ENCODE measurements at regions not wholly inside any gene's neighbourhood (a gene's known extent, or its start where the extent isn't known, plus 50 kb on each side); places are given as distances from the start of the nearest gene placed in this dataset.

DNA sequence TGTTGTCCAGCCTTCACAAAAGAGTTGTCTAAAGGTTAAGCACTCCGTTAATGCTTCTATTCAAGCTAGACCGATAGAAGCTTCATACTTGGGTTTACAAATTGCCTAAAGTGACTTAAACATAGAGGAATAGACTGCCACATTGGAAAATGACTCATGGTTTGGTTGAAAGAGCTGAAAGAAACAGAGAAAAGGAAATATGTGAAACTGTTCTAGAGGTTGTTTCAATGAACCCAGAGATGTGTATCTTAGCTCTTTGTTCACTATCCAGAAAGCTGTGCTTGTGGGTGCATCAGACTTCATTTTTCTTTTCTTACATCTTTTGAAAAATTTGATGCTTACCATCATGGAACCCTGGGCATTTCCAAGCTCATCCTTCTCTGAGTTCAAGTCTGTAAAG is 736.2 kb downstream of the INHBA start:
- ChIA-PET CTCF (interaction anchor here (1.2 to 1.5 kb wide), 3 partner anchors 9 to 48 kb away, joined by 3 to 4 read pairs (median 4); no protein-coding TSS in a partner anchor), POLR2A (no interaction called here)
- TF ChIP-seq, protein P1, sequence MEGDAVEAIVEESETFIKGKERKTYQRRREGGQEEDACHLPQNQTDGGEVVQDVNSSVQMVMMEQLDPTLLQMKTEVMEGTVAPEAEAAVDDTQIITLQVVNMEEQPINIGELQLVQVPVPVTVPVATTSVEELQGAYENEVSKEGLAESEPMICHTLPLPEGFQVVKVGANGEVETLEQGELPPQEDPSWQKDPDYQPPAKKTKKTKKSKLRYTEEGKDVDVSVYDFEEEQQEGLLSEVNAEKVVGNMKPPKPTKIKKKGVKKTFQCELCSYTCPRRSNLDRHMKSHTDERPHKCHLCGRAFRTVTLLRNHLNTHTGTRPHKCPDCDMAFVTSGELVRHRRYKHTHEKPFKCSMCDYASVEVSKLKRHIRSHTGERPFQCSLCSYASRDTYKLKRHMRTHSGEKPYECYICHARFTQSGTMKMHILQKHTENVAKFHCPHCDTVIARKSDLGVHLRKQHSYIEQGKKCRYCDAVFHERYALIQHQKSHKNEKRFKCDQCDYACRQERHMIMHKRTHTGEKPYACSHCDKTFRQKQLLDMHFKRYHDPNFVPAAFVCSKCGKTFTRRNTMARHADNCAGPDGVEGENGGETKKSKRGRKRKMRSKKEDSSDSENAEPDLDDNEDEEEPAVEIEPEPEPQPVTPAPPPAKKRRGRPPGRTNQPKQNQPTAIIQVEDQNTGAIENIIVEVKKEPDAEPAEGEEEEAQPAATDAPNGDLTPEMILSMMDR (IDR thresholded peaks at IDR 0.05; ENCODE audit: control extremely low read depth, extremely low read depth, low read depth, missing control alignments): no peak
- DNase-seq (ENCODE audit: extremely low spot score): no peak

DNA sequence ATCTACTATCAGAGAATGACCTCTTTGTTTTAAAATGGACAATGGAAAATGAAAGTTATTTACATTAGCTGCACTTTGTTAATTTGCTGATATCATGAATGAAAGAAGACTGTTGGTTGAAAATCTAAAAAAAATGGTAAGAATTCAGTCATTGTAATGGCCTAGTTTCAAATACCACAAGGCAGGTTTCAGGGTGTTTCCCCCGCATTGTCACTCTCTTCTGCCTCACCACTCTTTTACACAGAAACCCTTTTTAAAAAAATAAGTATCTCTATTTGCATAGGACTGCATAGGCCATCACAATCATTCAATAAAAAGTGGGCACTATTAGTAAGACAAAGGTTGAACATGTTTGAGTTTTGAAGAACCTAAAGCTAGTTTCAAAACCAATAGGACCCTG is 737.1 kb downstream of the INHBA start:
- ChIA-PET CTCF (interaction anchor here (1.2 to 1.5 kb wide), 3 partner anchors 10 to 47 kb away, joined by 3 to 4 read pairs (median 4); no protein-coding TSS in a partner anchor), POLR2A (no interaction called here)
- TF ChIP-seq, protein P1 (IDR thresholded peaks at IDR 0.05; ENCODE audit: control extremely low read depth, extremely low read depth, low read depth, missing control alignments): no peak
- DNase-seq (ENCODE audit: extremely low spot score): peak; percentile 8

DNA sequence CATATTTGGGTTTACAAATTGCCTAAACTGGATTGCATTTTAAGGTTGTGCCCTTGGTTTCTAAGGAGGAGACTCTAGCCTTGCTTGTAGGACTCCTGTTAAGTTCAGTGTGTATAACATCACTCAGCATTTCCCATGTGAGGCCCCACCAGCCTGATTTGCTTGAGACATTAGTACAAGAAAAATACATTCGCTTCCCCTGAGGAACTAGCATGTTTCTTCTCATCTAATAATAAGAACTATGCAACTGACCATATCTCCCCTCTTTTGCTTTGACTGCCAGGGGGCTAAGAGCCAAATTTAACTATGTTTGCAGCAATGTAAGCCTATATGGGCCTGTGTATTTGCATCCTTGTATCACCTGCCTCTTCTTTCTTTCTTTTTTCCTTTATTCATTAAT is 737.9 kb downstream of the INHBA start:
- ChIA-PET POLR2A (no interaction called here), CTCF (interaction anchor here (1.7 kb wide), 1 partner anchor 38 kb away, joined by 11 read pairs; no protein-coding TSS in a partner anchor)
- no peak for DNase-seq (ENCODE audit: extremely low spot score)
- TF ChIP-seq, protein P1 (IDR thresholded peaks at IDR 0.05; ENCODE audit: control extremely low read depth, extremely low read depth, low read depth, missing control alignments): no peak

DNA sequence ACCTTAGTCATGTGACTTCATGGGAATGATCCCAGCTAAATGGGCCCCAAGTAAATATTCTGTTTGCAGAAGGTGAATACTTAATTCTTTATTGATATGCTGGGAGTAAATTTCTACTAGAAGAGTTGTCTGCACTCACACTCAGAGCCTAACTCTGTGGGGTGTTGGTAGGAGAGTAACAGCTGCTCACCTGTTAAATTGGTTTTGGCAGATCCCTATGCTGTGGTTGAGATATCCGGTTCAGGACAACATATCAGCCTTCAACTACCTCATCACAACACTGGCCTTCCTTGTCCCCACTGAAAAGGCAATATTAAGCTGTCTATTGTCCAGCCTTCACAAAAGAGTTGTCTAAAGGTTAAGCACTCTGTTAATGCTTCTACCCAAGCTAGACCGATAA is 738.3 kb downstream of the INHBA start:
- DNase-seq (ENCODE audit: extremely low spot score): no peak
- CTCF ChIA-PET: interaction anchor here (1.7 kb wide), 1 partner anchor 38 kb away, joined by 11 read pairs; no protein-coding TSS in a partner anchor
- TF ChIP-seq, protein P1 (IDR thresholded peaks at IDR 0.05; ENCODE audit: control extremely low read depth, extremely low read depth, low read depth, missing control alignments): no peak
- POLR2A ChIA-PET: no interaction called here

DNA sequence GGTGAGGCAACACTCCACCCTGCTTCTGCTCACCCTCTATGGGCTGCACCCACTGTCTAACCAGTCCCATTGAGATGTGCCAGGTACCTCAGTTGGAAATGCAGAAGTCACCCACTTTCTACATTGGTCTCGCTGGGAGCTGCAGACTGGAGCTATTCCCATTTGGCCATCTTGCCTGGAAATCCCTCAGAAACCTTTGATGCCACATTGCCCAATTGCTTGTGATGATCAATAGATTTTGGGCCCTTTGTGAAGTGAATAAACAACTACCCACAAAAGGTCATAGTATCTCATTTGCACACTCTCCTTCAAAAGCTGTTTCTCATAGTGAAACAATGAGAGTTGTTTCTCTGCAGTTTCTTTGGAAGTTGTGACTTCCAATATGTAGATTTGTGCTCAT is 742.9 kb downstream of the INHBA start:
- POLR2A ChIA-PET: no interaction called here
- CTCF ChIA-PET: no interaction called here
- no peak for DNase-seq (ENCODE audit: extremely low spot score)
- TF ChIP-seq, protein P1 (IDR thresholded peaks at IDR 0.05; ENCODE audit: control extremely low read depth, extremely low read depth, low read depth, missing control alignments): no peak

DNA sequence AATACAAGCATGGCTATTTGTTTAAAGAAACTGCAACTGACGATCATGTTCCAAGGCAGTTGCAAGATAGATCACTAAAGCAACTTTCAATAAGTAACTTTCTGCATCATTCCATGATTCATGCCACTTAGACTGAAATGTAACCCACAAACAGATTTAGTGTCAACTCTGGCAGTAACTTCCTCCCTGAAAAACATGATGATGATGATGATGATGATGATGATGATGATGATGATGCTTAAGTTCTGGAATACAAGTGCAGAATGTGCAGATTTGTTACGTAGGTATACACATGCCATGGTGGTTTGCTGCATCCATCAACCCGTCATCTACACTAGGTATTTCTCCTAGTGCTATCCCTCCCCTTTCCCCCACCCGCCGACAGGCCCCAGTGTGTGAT is 754.7 kb downstream of the INHBA start:
- ChIA-PET CTCF (no interaction called here), POLR2A (no interaction called here)
- TF ChIP-seq, protein P1 (IDR thresholded peaks at IDR 0.05; ENCODE audit: control extremely low read depth, extremely low read depth, low read depth, missing control alignments): no peak
- DNase-seq (ENCODE audit: extremely low spot score): no peak

DNA sequence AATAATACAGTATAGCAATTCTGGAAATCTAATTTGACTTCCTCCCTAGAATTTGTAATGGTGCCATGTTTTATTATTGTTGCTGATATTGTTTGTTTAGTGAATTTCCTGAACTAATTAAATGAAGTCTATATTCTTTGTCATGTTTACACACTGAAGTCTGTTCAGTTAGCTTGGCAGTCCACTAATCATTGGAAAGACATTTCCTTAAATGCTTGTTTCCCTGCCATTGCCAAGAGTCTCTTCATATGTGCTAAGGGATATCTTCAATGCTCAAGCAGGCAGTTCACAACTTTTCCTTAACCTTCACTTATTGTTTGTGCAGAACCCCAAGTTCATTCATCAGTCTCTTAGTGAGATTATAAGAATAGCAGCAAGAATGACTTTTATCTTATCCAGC is 755.3 kb downstream of the INHBA start:
- ChIA-PET POLR2A (no interaction called here), CTCF (no interaction called here)
- no peak for DNase-seq (ENCODE audit: extremely low spot score)
- TF ChIP-seq, protein P1 (IDR thresholded peaks at IDR 0.05; ENCODE audit: control extremely low read depth, extremely low read depth, low read depth, missing control alignments): no peak

All from GM10248 (cell line).